CD4-positive, alpha-beta T cell (primary cell): ENCODE measurements at regions not wholly inside any gene's neighbourhood (a gene's known extent, or its start where the extent isn't known, plus 50 kb on each side); places are given as distances from the start of the nearest gene placed in this dataset.

ENCODE experiments used
- ATAC-seq: fragments of 200-7000 bp; cut with Tn5 transposase; one replicate; pipeline ENCODE4 v1.10.0; 2022; ENCODE audit warnings: mild to moderate bottlenecking; ENCODE audit not compliant: poor library complexity
- CTCF ChIA-PET: fragments of 350-600 bp; sonication (Branson Sonifier 250); formaldehyde crosslinking; loops from one replicate; lab custom pipeline; 2021; ENCODE audit warnings: antibody characterized with exemption, inconsistent platforms; lab: Charles Lee
- POLR2A ChIA-PET: fragments of 350-600 bp; sonication (Branson Sonifier 250); formaldehyde crosslinking; loops from one replicate; lab custom pipeline; 2021; ENCODE audit warnings: antibody characterized with exemption, inconsistent platforms; lab: Charles Lee
- DNase-seq, 14 experiments: peaks; one replicate each; pipeline ENCODE4 v3.0.0-alpha.2; 2013 to 2020; ENCODE audit warnings: mixed read lengths in 2 of 14
- H3K27ac ChIP-seq, 2 donors: one replicate each; pipeline versions ENCODE4 v1.5.1 to v1.7.0; 2013; ENCODE audit warnings: low read length in 2 of 2, low read depth in 1 of 2, mild to moderate bottlenecking in 1 of 2
- H3K27me3 ChIP-seq, 2 experiments: 1 replicate in 1 of 2; 2 replicates in 1 of 2; pipeline versions ENCODE4 v1.6.1 to v1.7.0; 2013; ENCODE audit warnings: low read length in 2 of 2, control low read depth in 1 of 2, mild to moderate bottlenecking in 1 of 2, moderate library complexity in 1 of 2; ENCODE audit not compliant: insufficient read depth in 2 of 2, control insufficient read depth in 1 of 2
- H3K36me3 ChIP-seq: one replicate; pipeline ENCODE4 v1.6.1; 2013; ENCODE audit warnings: low read length, control low read depth; ENCODE audit not compliant: insufficient read depth
- H3K4me1 ChIP-seq: one replicate; pipeline ENCODE4 v1.6.1; 2013; ENCODE audit warnings: low read length, control low read depth; ENCODE audit not compliant: insufficient read depth
- H3K4me3 ChIP-seq: one replicate; pipeline ENCODE4 v1.5.1; 2013; ENCODE audit warnings: mild to moderate bottlenecking, low read length, moderate library complexity
- H3K9me3 ChIP-seq, 2 experiments: 1 replicate in 1 of 2; 2 replicates in 1 of 2; pipeline versions ENCODE4 v1.6.1 to v1.7.0; 2013; ENCODE audit warnings: low read length in 2 of 2, mild to moderate bottlenecking in 2 of 2, control low read depth in 1 of 2, moderate library complexity in 1 of 2; ENCODE audit not compliant: control insufficient read depth in 1 of 2, insufficient read depth in 1 of 2
- H3K27ac Mint-ChIP-seq: one replicate; pipeline ENCODE4 v1.8.0; 2020; ENCODE audit warnings: mixed read lengths
- H3K27me3 Mint-ChIP-seq: one replicate; pipeline ENCODE4 v1.8.0; 2021; ENCODE audit warnings: mixed read lengths
- H3K36me3 Mint-ChIP-seq: one replicate; pipeline ENCODE4 v1.8.0; 2021; ENCODE audit warnings: low read depth, mixed read lengths
- H3K4me1 Mint-ChIP-seq: one replicate; pipeline ENCODE4 v1.8.0; 2021; ENCODE audit warnings: low read depth, mixed read lengths
- H3K4me3 Mint-ChIP-seq: one replicate; pipeline ENCODE4 v1.8.0; 2020; ENCODE audit warnings: mild to moderate bottlenecking, mixed read lengths
- H3K9me3 Mint-ChIP-seq: one replicate; pipeline ENCODE4 v1.8.0; 2020; ENCODE audit warnings: mixed read lengths
- CTCF ChIP-seq: fragments of 200-600 bp; IDR thresholded peaks from one replicate; pipeline ENCODE4 v1.8.0; 2022; ENCODE audit warnings: antibody characterized with exemption, mild to moderate bottlenecking
- intact Hi-C, 2 experiments: fragments of 100-400 bp; cut with DNase I in 1 of 2; cut with micrococcal nuclease in 1 of 2; formaldehyde crosslinking; loops; one replicate each; pipeline versions ENCODE4 v1.15.1 to v1.9.0; 2023 to 2025; cut with DNase I, micrococcal nuclease

- no peaks in the 10 kb centered on the region for H3K36me3 Mint-ChIP-seq
- no peaks in the 10 kb centered on the region for H3K4me1 ChIP-seq
- H3K27me3 Mint-ChIP-seq: no peaks in the 10 kb centered on the region
- peaks cover 13% of the 10 kb centered on the region for H3K9me3 Mint-ChIP-seq
- ChIA-PET CTCF (no interaction called here), POLR2A (no interaction called here)
- no peaks in the 10 kb centered on the region for H3K4me1 Mint-ChIP-seq
- H3K27ac Mint-ChIP-seq: no peak overlapping the region
- H3K4me3 ChIP-seq: no peak overlapping the region
- intact Hi-C loops: no loop called here
- TF ChIP-seq CTCF: no peak
- no peak for DNase-seq
- no peaks in the 10 kb centered on the region for H3K36me3 ChIP-seq
- no peak overlapping the region for H3K4me3 Mint-ChIP-seq
- no peak overlapping the region for H3K27ac ChIP-seq
- no peaks in the 10 kb centered on the region for H3K27me3 ChIP-seq
- peaks cover 0 to 12% of the 10 kb centered on the region in 2 experiments for H3K9me3 ChIP-seq
- no peak for ATAC-seq
Observed at GRCh38 chr3:84236261-84236660, 722.5 kb upstream of the CADM2 start.

- POLR2A ChIA-PET: no interaction called here
- ATAC-seq: no peak
- H3K27ac ChIP-seq: no peak overlapping the region
Observed at GRCh38 chr3:84245789-84246188, 713.0 kb upstream of the CADM2 start.

GRCh38 chr3:84260596-84260995, 698.2 kb upstream of the CADM2 start:
- POLR2A ChIA-PET: no interaction called here
- ATAC-seq: no peak
- no peak overlapping the region for H3K27ac Mint-ChIP-seq
- H3K4me1 ChIP-seq: no peaks in the 10 kb centered on the region
- no peak for TF ChIP-seq CTCF
- H3K36me3 ChIP-seq: no peaks in the 10 kb centered on the region
- no peak overlapping the region for H3K27ac ChIP-seq
- no peaks in the 10 kb centered on the region for H3K27me3 ChIP-seq
- no peaks in the 10 kb centered on the region for H3K4me1 Mint-ChIP-seq
- no peak overlapping the region for H3K4me3 Mint-ChIP-seq
- CTCF ChIA-PET: no interaction called here
- no peak overlapping the region for H3K4me3 ChIP-seq
- H3K9me3 ChIP-seq: no peaks in the 10 kb centered on the region
- H3K36me3 Mint-ChIP-seq: no peaks in the 10 kb centered on the region
- intact Hi-C loops: no loop called here
- H3K27me3 Mint-ChIP-seq: no peaks in the 10 kb centered on the region
- no peak for DNase-seq
- peaks cover 13% of the 10 kb centered on the region for H3K9me3 Mint-ChIP-seq

More at GRCh38 chr3:84245789-84246188, 713.0 kb upstream of the CADM2 start:
- H3K36me3 Mint-ChIP-seq: no peaks in the 10 kb centered on the region
- peaks cover 11% of the 10 kb centered on the region for H3K9me3 Mint-ChIP-seq
- DNase-seq: no peak
- no peak overlapping the region for H3K4me3 Mint-ChIP-seq
- CTCF ChIA-PET: no interaction called here
- no peak overlapping the region for H3K27ac Mint-ChIP-seq
- H3K4me1 ChIP-seq: no peaks in the 10 kb centered on the region
- no peak overlapping the region for H3K4me3 ChIP-seq
- intact Hi-C loops: no loop called here
- H3K27me3 Mint-ChIP-seq: no peaks in the 10 kb centered on the region
- TF ChIP-seq CTCF: no peak
- H3K4me1 Mint-ChIP-seq: no peaks in the 10 kb centered on the region
- H3K36me3 ChIP-seq: no peaks in the 10 kb centered on the region
- H3K27me3 ChIP-seq: no peaks in the 10 kb centered on the region
- H3K9me3 ChIP-seq: peaks cover 0 to 18% of the 10 kb centered on the region in 2 experiments
